Body of pancreas (tissue), 4 donors: ENCODE measurements at regions not wholly inside any gene's neighbourhood (a gene's known extent, or its start where the extent isn't known, plus 50 kb on each side); places are given as distances from the start of the nearest gene placed in this dataset.

Source experiments
- ATAC-seq: fragments of 150-250 bp; one replicate; pipeline ENCODE4 v1.9.1; 2016
- DNase-seq, 4 donors: peaks; one replicate each; pipeline ENCODE4 v3.0.0-alpha.2; 2019
- H3K27ac ChIP-seq, 4 donors: fragments of 200-600 bp; sonication (generic); 1 replicate in 3 of 4; 2 replicates in 1 of 4; pipeline versions ENCODE4 v1.5.1 to v1.6.1; 2016 to 2019; ENCODE audit warnings: mild to moderate bottlenecking in 1 of 4, mixed read lengths in 1 of 4, moderate library complexity in 1 of 4
- H3K27me3 ChIP-seq, 2 donors: fragments of 200-600 bp; sonication (generic); one replicate each; pipeline ENCODE4 v1.6.0; 2016; ENCODE audit warnings: mild to moderate bottlenecking in 1 of 2
- H3K36me3 ChIP-seq, 2 donors: fragments of 200-600 bp; sonication (generic); replicated peaks in 1 of 2; 2 replicates each; pipeline ENCODE4 v1.5.1; 2016; ENCODE audit warnings: low read depth in 2 of 2; ENCODE audit not compliant: insufficient read depth in 1 of 2
- H3K4me1 ChIP-seq: fragments of 200-600 bp; sonication (generic); one replicate; pipeline ENCODE4 v1.6.0; 2016
- H3K4me3 ChIP-seq, 2 donors: fragments of 200-600 bp; sonication (generic); 1 replicate in 1 of 2; 2 replicates in 1 of 2; pipeline ENCODE4 v1.5.1; 2016 to 2019
- H3K9me3 ChIP-seq, 3 donors: fragments of 200-600 bp; sonication (generic); 1 replicate in 2 of 3; 2 replicates in 1 of 3; pipeline ENCODE4 v1.5.1; 2016
- POLR2A ChIP-seq, 3 donors: fragments of 450-650 bp; IDR thresholded peaks; one replicate each; pipeline ENCODE4 v1.6.1; 2016; ENCODE audit warnings: antibody characterized with exemption in 3 of 3, mild to moderate bottlenecking in 2 of 3
- WGBS, 2 donors: methylation state at CpG; one replicate each; pipeline ENCODE4 v1.1.5; 2017; 5-methylcytosine and 5-hydroxymethylcytosine counted together
- intact Hi-C: fragments of 100-400 bp; cut with DNase I; formaldehyde crosslinking; loops from one replicate; pipeline ENCODE4 v1.15.1; 2023
- TF ChIP-seq, protein P1 (sequence below), 7 experiments: fragments of 450-650 bp in 4 of 7; fragments of 200-600 bp in 3 of 7; sonication (generic) in 3 of 7; IDR thresholded peaks; one replicate each; pipeline ENCODE4 v1.5.1; 2016 to 2019; ENCODE audit warnings: antibody characterized with exemption in 7 of 7

DNA sequence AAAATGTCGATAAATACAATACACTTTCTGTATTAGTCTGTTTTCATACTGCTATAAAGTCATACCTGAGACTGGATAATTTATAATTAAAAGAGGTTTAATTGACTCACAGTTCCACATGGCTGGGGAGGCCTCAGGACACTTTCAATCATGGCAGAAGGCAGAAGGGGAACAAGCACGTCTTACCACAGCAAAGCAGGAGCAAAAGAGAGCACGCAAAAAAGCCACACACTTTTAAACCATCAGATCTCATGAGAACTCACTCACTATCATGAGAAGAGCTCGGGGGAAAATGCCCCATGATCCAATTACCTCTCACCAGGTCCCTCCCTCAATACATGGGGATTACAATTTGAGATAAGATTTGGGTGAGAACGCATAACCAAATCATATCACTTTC lies 256.7 kb downstream of the ANAPC1 start:
- 69 to 78% methylated on average over 5 of the region's 5 CpGs for WGBS, 2 donors
- peaks cover 0 to 5% (median 0%) of the 10 kb centered on the region in 3 donors for H3K9me3 ChIP-seq
- H3K4me3 ChIP-seq, result no peak overlapping the region
- no peaks in the 10 kb centered on the region for H3K36me3 ChIP-seq
- no peaks in the 10 kb centered on the region for H3K4me1 ChIP-seq
- no peaks in the 10 kb centered on the region for H3K27me3 ChIP-seq
- H3K27ac ChIP-seq, result no peak overlapping the region
- intact Hi-C loops, result no loop called here
- ATAC-seq (no peak), DNase-seq (no peak)
- no peak for TF ChIP-seq POLR2A (IDR thresholded peaks at IDR 0.05)
- TF ChIP-seq, protein P1, sequence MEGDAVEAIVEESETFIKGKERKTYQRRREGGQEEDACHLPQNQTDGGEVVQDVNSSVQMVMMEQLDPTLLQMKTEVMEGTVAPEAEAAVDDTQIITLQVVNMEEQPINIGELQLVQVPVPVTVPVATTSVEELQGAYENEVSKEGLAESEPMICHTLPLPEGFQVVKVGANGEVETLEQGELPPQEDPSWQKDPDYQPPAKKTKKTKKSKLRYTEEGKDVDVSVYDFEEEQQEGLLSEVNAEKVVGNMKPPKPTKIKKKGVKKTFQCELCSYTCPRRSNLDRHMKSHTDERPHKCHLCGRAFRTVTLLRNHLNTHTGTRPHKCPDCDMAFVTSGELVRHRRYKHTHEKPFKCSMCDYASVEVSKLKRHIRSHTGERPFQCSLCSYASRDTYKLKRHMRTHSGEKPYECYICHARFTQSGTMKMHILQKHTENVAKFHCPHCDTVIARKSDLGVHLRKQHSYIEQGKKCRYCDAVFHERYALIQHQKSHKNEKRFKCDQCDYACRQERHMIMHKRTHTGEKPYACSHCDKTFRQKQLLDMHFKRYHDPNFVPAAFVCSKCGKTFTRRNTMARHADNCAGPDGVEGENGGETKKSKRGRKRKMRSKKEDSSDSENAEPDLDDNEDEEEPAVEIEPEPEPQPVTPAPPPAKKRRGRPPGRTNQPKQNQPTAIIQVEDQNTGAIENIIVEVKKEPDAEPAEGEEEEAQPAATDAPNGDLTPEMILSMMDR (IDR thresholded peaks at IDR 0.05), result no peak

DNA sequence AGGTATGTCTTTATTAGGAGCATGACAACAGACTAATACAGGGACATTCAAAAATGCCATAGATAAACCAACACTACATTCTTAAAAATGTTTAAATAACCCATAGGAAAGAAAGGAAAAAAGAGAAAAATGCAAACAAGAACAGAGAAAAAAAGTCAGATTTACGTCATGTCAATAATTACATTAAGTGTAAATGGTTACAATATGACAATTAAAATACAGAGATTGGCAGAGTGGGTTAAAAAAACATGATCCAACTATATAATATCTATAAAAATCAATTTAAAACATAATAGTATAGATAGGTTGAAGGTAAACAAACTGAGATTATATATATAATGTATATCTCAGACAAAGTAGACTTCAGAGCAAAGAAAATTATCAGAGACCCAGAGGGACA lies 255.8 kb downstream of the ANAPC1 start:
- ATAC-seq (no peak), DNase-seq (no peak)
- peaks cover 0 to 5% (median 0%) of the 10 kb centered on the region in 3 donors for H3K9me3 ChIP-seq
- no peaks in the 10 kb centered on the region for H3K27me3 ChIP-seq
- intact Hi-C loops, result no loop called here
- TF ChIP-seq, protein P1 (IDR thresholded peaks at IDR 0.05), result no peak
- no peak for TF ChIP-seq POLR2A (IDR thresholded peaks at IDR 0.05)
- H3K27ac ChIP-seq, result no peak overlapping the region
- H3K36me3 ChIP-seq, result no peaks in the 10 kb centered on the region
- WGBS, 2 donors, result 52 to 74% methylated on average over 1 of the region's 1 CpG
- H3K4me1 ChIP-seq, result no peaks in the 10 kb centered on the region
- H3K4me3 ChIP-seq, result no peak overlapping the region

DNA sequence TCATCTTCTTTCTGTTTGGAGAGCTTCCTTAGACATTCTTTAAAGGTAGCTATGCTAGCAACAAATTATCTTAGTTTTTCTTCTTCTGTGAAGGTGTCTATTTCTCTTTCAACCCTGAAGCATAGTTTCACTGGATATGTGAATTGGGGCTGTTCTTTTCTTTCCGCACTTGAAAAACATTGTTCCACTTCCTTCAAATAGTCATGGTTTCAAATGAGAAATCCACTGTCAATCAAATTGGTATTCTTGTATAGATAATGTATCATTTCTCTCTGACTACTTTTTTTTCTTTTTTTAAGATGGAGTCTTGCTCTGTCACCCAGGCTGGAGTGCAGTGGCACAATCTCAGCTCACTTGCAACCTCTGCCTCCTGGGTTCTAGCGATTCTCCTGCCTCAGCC lies 254.0 kb downstream of the ANAPC1 start:
- H3K4me3 ChIP-seq, result no peak overlapping the region
- TF ChIP-seq POLR2A (IDR thresholded peaks at IDR 0.05), result no peak
- TF ChIP-seq, protein P1 (IDR thresholded peaks at IDR 0.05), result no peak
- WGBS, 2 donors, result 94 to 96% methylated on average over 2 of the region's 2 CpGs
- no peak for DNase-seq
- peaks cover 0 to 5% (median 0%) of the 10 kb centered on the region in 3 donors for H3K9me3 ChIP-seq
- no peaks in the 10 kb centered on the region for H3K4me1 ChIP-seq
- intact Hi-C loops, result no loop called here
- no peak for ATAC-seq
- H3K27me3 ChIP-seq, result no peaks in the 10 kb centered on the region
- H3K36me3 ChIP-seq, result no peaks in the 10 kb centered on the region
- no peak overlapping the region for H3K27ac ChIP-seq

DNA sequence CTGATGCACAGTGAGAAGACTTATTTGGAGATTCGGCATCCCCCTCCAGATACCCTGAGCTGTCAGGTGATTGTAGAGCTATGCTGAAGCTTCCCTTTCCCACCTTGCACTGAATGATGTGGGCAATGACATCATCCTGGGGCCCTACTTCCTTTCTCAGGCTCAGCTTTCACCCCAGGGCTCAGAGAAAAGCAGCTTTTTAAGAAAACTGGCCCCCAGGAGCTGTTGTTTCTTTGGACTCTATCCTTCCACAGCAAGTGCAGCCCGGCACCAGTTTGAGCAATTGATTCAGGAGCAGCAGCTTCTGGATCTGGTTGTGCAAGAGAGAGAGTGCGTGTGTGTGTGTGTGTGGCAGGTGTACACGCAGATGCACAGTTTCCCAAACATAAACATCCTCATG lies 251.3 kb downstream of the ANAPC1 start:
- DNase-seq (no peak), ATAC-seq (no peak)
- no peaks in the 10 kb centered on the region for H3K27me3 ChIP-seq
- H3K27ac ChIP-seq, result no peak overlapping the region
- whole genome bisulfite sequencing, 2 donors, result 46 to 73% methylated on average over 4 of the region's 4 CpGs
- H3K9me3 ChIP-seq, result peaks cover 0 to 5% (median 0%) of the 10 kb centered on the region in 3 donors
- no peaks in the 10 kb centered on the region for H3K4me1 ChIP-seq
- no peak for TF ChIP-seq POLR2A (IDR thresholded peaks at IDR 0.05)
- TF ChIP-seq, protein P1 (IDR thresholded peaks at IDR 0.05), result no peak
- no peaks in the 10 kb centered on the region for H3K36me3 ChIP-seq
- H3K4me3 ChIP-seq, result no peak overlapping the region
- intact Hi-C loops, result no loop called here

DNA sequence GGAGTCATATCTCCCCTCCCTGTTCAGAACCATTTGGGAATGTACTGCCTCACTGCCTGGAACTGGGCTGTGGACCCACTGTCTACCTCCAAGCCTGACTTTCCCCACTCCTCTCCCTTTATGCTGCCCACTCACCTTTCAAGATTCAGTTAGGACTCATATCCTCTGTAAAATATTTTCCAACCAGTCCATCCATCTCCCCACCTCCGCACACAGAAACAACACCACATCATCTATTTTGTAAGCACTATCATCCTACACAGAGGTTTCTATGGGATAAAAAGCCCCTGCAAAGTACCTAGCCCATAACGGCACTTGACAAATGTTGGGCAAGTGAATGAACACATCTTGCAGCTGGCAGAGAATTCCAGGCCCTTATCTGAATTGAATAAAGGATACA lies 250.8 kb downstream of the ANAPC1 start:
- ATAC-seq (no peak), DNase-seq (no peak)
- TF ChIP-seq POLR2A (IDR thresholded peaks at IDR 0.05), result no peak
- TF ChIP-seq, protein P1 (IDR thresholded peaks at IDR 0.05), result no peak
- intact Hi-C loops, result no loop called here
- H3K27me3 ChIP-seq, result no peaks in the 10 kb centered on the region
- H3K27ac ChIP-seq, result no peak overlapping the region
- H3K36me3 ChIP-seq, result no peaks in the 10 kb centered on the region
- H3K9me3 ChIP-seq, result peaks cover 0 to 5% (median 0%) of the 10 kb centered on the region in 3 donors
- H3K4me1 ChIP-seq, result no peaks in the 10 kb centered on the region
- WGBS, 2 donors, result 83 to 84% methylated on average over 2 of the region's 2 CpGs
- no peak overlapping the region for H3K4me3 ChIP-seq
